HPDE6-E6E7 (cell line): ENCODE measurements at regions not wholly inside any gene's neighbourhood (a gene's known extent, or its start where the extent isn't known, plus 50 kb on each side); places are given as distances from the start of the nearest gene placed in this dataset.
"Not testable (repeated sequence)": the region's sequence is repeated elsewhere in the genome, so short reads cannot be mapped to it uniquely, and the experiment has no call there.

Source experiments
- DNase-seq: peaks from one replicate; pipeline ENCODE4 v3.0.0; 2011; ENCODE audit warnings: missing footprints; ENCODE audit errors: extremely low spot score

GRCh38 chr7:36037121-36037662, 115.9 kb upstream of the EEPD1 start:
- peak; percentile 53 for DNase-seq

- DNase-seq, result no peak
These were observed 114.9 kb upstream of the EEPD1 start for GRCh38 chr7:36038063-36038721.

GRCh38 chr7:36039243-36039642, 113.8 kb upstream of the EEPD1 start:
- no peak for DNase-seq

GRCh38 chr7:36039671-36040070, 113.4 kb upstream of the EEPD1 start:
- no peak for DNase-seq

- no peak for DNase-seq
These were observed 112.4 kb upstream of the EEPD1 start for GRCh38 chr7:36040679-36041078.

- no peak for DNase-seq
These were observed 108.8 kb upstream of the EEPD1 start for GRCh38 chr7:36044101-36044892.

GRCh38 chr7:36045326-36045725, 107.7 kb upstream of the EEPD1 start:
- DNase-seq, result no peak

GRCh38 chr7:36045830-36046341, 107.2 kb upstream of the EEPD1 start:
- DNase-seq, result no peak

GRCh38 chr7:36047091-36047658, 105.9 kb upstream of the EEPD1 start:
- DNase-seq, result no peak

GRCh38 chr7:36048141-36048901, 104.7 kb upstream of the EEPD1 start:
- no peak for DNase-seq

- DNase-seq, result no peak
These were observed 104.2 kb upstream of the EEPD1 start for GRCh38 chr7:36048902-36049240.

- no peak for DNase-seq
These were observed 101.6 kb upstream of the EEPD1 start for GRCh38 chr7:36051501-36051900.

GRCh38 chr7:36053589-36053988, 99.5 kb upstream of the EEPD1 start:
- no peak for DNase-seq

- no peak for DNase-seq
These were observed 98.4 kb upstream of the EEPD1 start for GRCh38 chr7:36054637-36055036.

GRCh38 chr7:36055207-36055606, 97.8 kb upstream of the EEPD1 start:
- DNase-seq, result no peak

GRCh38 chr7:36057323-36057722, 95.7 kb upstream of the EEPD1 start:
- DNase-seq, result no peak

- no peak for DNase-seq
These were observed 94.9 kb upstream of the EEPD1 start for GRCh38 chr7:36058020-36058592.

GRCh38 chr7:36060388-36060787, 92.7 kb upstream of the EEPD1 start:
- not testable (repeated sequence) for DNase-seq

- DNase-seq, result no peak
These were observed 90.8 kb upstream of the EEPD1 start for GRCh38 chr7:36062154-36062815.

GRCh38 chr7:36064676-36065075, 88.4 kb upstream of the EEPD1 start:
- no peak for DNase-seq
